ENCODE measurements at regions not wholly inside any gene's neighbourhood (a gene's known extent, or its start where the extent isn't known, plus 50 kb on each side); places are given as distances from the start of the nearest gene placed in this dataset.
A peak's percentile ranks its signal among the peaks of the same experiment; 100 is the strongest.
"Not testable (repeated sequence)": the region's sequence is repeated elsewhere in the genome, so short reads cannot be mapped to it uniquely, and the experiment has no call there.

GRCh38 chr6:113010196-113010989, 663.3 kb downstream of the RFPL4B start:
- no peak overlapping the region for H3K27ac ChIP-seq (ENCODE audit: low read depth)
- H3K36me3 ChIP-seq (ENCODE audit: insufficient read depth), result no peaks in the 10 kb centered on the region
- DNase-seq (ENCODE audit: extremely low spot score), result no peak
- no peak overlapping the region for H3K4me3 ChIP-seq (ENCODE audit: low read depth, low read length)
- 91% methylated on average over 3 of the region's 3 CpGs for WGBS
- no peaks in the 10 kb centered on the region for H3K4me1 ChIP-seq (ENCODE audit: insufficient read depth)

- Histone ChIP-seq H3K4me1 (ENCODE audit: insufficient read depth) (no peaks in the 10 kb centered on the region), H3K36me3 (ENCODE audit: insufficient read depth) (no peaks in the 10 kb centered on the region), H3K27ac (ENCODE audit: low read depth) (no peak overlapping the region), H3K4me3 (ENCODE audit: low read depth, low read length) (no peak overlapping the region)
- no peak for DNase-seq (ENCODE audit: extremely low spot score)
- 0% methylated on average over 1 of the region's 1 CpG for WGBS
These were observed 664.3 kb downstream of the RFPL4B start for GRCh38 chr6:113011389-113011788.

- WGBS, result 44% methylated on average over 5 of the region's 5 CpGs
- H3K4me3 ChIP-seq (ENCODE audit: low read depth, low read length), result no peak overlapping the region
- H3K4me1 ChIP-seq (ENCODE audit: insufficient read depth), result no peaks in the 10 kb centered on the region
- DNase-seq (ENCODE audit: extremely low spot score), result no peak
- no peaks in the 10 kb centered on the region for H3K36me3 ChIP-seq (ENCODE audit: insufficient read depth)
- no peak overlapping the region for H3K27ac ChIP-seq (ENCODE audit: low read depth)
These were observed 664.7 kb downstream of the RFPL4B start for GRCh38 chr6:113011801-113012200.

GRCh38 chr6:113015249-113015648, 668.1 kb downstream of the RFPL4B start:
- Histone ChIP-seq H3K27ac (ENCODE audit: low read depth) (no peak overlapping the region), H3K4me1 (ENCODE audit: insufficient read depth) (no peaks in the 10 kb centered on the region), H3K4me3 (ENCODE audit: low read depth, low read length) (no peak overlapping the region), H3K36me3 (ENCODE audit: insufficient read depth) (no peaks in the 10 kb centered on the region)
- 64% methylated on average over 8 of the region's 8 CpGs for WGBS
- DNase-seq (ENCODE audit: extremely low spot score), result no peak

- Histone ChIP-seq H3K36me3 (ENCODE audit: insufficient read depth) (no peaks in the 10 kb centered on the region), H3K4me1 (ENCODE audit: insufficient read depth) (no peaks in the 10 kb centered on the region), H3K27ac (ENCODE audit: low read depth) (no peak overlapping the region), H3K4me3 (ENCODE audit: low read depth, low read length) (no peak overlapping the region)
- 82% methylated on average over 2 of the region's 2 CpGs for WGBS
- DNase-seq (ENCODE audit: extremely low spot score), result no peak
These were observed 670.2 kb downstream of the RFPL4B start for GRCh38 chr6:113017353-113017752.

- Histone ChIP-seq H3K27ac (ENCODE audit: low read depth) (peak overlapping the region; percentile 88), H3K4me1 (ENCODE audit: insufficient read depth) (no peaks in the 10 kb centered on the region), H3K4me3 (ENCODE audit: low read depth, low read length) (no peak overlapping the region), H3K36me3 (ENCODE audit: insufficient read depth) (no peaks in the 10 kb centered on the region)
- peak; percentile 62 for DNase-seq (ENCODE audit: extremely low spot score)
- WGBS, result 37% methylated on average over 5 of the region's 5 CpGs
These were observed 671.4 kb downstream of the RFPL4B start for GRCh38 chr6:113018351-113019151.

- H3K27ac ChIP-seq (ENCODE audit: low read depth), result peak overlapping the region; percentile 88
- H3K4me1 ChIP-seq (ENCODE audit: insufficient read depth), result no peaks in the 10 kb centered on the region
- no peak for DNase-seq (ENCODE audit: extremely low spot score)
- no peak overlapping the region for H3K4me3 ChIP-seq (ENCODE audit: low read depth, low read length)
- 70% methylated on average over 3 of the region's 3 CpGs for WGBS
- H3K36me3 ChIP-seq (ENCODE audit: insufficient read depth), result no peaks in the 10 kb centered on the region
These were observed 672.0 kb downstream of the RFPL4B start for GRCh38 chr6:113019176-113019575.

GRCh38 chr6:113027780-113028179, 680.6 kb downstream of the RFPL4B start:
- Histone ChIP-seq H3K4me3 (ENCODE audit: low read depth, low read length) (no peak overlapping the region), H3K4me1 (ENCODE audit: insufficient read depth) (no peaks in the 10 kb centered on the region), H3K27ac (ENCODE audit: low read depth) (no peak overlapping the region), H3K36me3 (ENCODE audit: insufficient read depth) (no peaks in the 10 kb centered on the region)
- WGBS, result 98% methylated on average over 1 of the region's 1 CpG
- DNase-seq (ENCODE audit: extremely low spot score), result no peak

- not testable (repeated sequence) for H3K4me3 ChIP-seq (ENCODE audit: low read depth, low read length); H3K36me3 ChIP-seq (ENCODE audit: insufficient read depth); DNase-seq (ENCODE audit: extremely low spot score); H3K27ac ChIP-seq (ENCODE audit: low read depth); H3K4me1 ChIP-seq (ENCODE audit: insufficient read depth)
- 86% methylated on average over 2 of the region's 2 CpGs for WGBS
These were observed 682.0 kb downstream of the RFPL4B start for GRCh38 chr6:113029161-113029560.

- 57% methylated on average over 3 of the region's 3 CpGs for WGBS
- Histone ChIP-seq H3K4me3 (ENCODE audit: low read depth, low read length) (no peak overlapping the region), H3K36me3 (ENCODE audit: insufficient read depth) (no peaks in the 10 kb centered on the region), H3K27ac (ENCODE audit: low read depth) (no peak overlapping the region), H3K4me1 (ENCODE audit: insufficient read depth) (no peaks in the 10 kb centered on the region)
- DNase-seq (ENCODE audit: extremely low spot score), result no peak
These were observed 684.6 kb downstream of the RFPL4B start for GRCh38 chr6:113031591-113032238.

GRCh38 chr6:113039005-113039404, 691.9 kb downstream of the RFPL4B start:
- H3K4me1 ChIP-seq (ENCODE audit: insufficient read depth), result no peaks in the 10 kb centered on the region
- no peak overlapping the region for H3K27ac ChIP-seq (ENCODE audit: low read depth)
- H3K36me3 ChIP-seq (ENCODE audit: insufficient read depth), result no peaks in the 10 kb centered on the region
- no peak for DNase-seq (ENCODE audit: extremely low spot score)
- H3K4me3 ChIP-seq (ENCODE audit: low read depth, low read length), result no peak overlapping the region
- WGBS, result 94% methylated on average over 1 of the region's 1 CpG

- 0% methylated on average over 1 of the region's 1 CpG for whole genome bisulfite sequencing
- no peaks in the 10 kb centered on the region for H3K4me1 ChIP-seq (ENCODE audit: insufficient read depth)
These were observed 700.0 kb downstream of the RFPL4B start for GRCh38 chr6:113047148-113047547.

GRCh38 chr6:113047932-113048331, 700.8 kb downstream of the RFPL4B start:
- no peak overlapping the region for H3K4me3 ChIP-seq (ENCODE audit: low read depth, low read length)
- H3K4me1 ChIP-seq (ENCODE audit: insufficient read depth), result no peaks in the 10 kb centered on the region
- no peaks in the 10 kb centered on the region for H3K36me3 ChIP-seq (ENCODE audit: insufficient read depth)
- DNase-seq (ENCODE audit: extremely low spot score), result no peak
- 84% methylated on average over 2 of the region's 2 CpGs for WGBS
- no peak overlapping the region for H3K27ac ChIP-seq (ENCODE audit: low read depth)

More at GRCh38 chr6:113047148-113047547, 700.0 kb downstream of the RFPL4B start:
- no peak overlapping the region for H3K4me3 ChIP-seq (ENCODE audit: low read depth, low read length)
- no peak for DNase-seq (ENCODE audit: extremely low spot score)
- H3K27ac ChIP-seq (ENCODE audit: low read depth), result no peak overlapping the region
- H3K36me3 ChIP-seq (ENCODE audit: insufficient read depth), result no peaks in the 10 kb centered on the region

- Histone ChIP-seq H3K4me3 (ENCODE audit: low read depth, low read length) (no peak overlapping the region), H3K4me1 (ENCODE audit: insufficient read depth) (no peaks in the 10 kb centered on the region), H3K36me3 (ENCODE audit: insufficient read depth) (no peaks in the 10 kb centered on the region), H3K27ac (ENCODE audit: low read depth) (no peak overlapping the region)
- no peak for DNase-seq (ENCODE audit: extremely low spot score)
- WGBS, result 81% methylated on average over 3 of the region's 3 CpGs
These were observed 701.6 kb downstream of the RFPL4B start for GRCh38 chr6:113048741-113049140.
